SK-N-SH (cell line): ENCODE measurements at regions not wholly inside any gene's neighbourhood (a gene's known extent, or its start where the extent isn't known, plus 50 kb on each side); places are given as distances from the start of the nearest gene placed in this dataset.

ENCODE experiments used
- CTCF ChIA-PET: fragments of 300-600, 350-600 bp; formaldehyde crosslinking; extraction: SDS; loops from one replicate; lab custom pipeline; 2021; lab: Yijun Ruan, JAX
- POLR2A ChIA-PET: fragments of 350-600 bp; sonication (Branson Sonifier 250); formaldehyde crosslinking; extraction: SDS; loops from one replicate; lab custom pipeline; 2020; ENCODE audit warnings: antibody characterized with exemption, inconsistent platforms; lab: Yijun Ruan, JAX
- DNase-seq: peaks from one replicate; pipeline ENCODE4 v3.0.0; 2012
- H2AFZ ChIP-seq: fragments of 200-600 bp; sonication (generic); 2 replicates; pipeline ENCODE4 v1.8.1; 2016; ENCODE audit warnings: antibody characterized with exemption, mild to moderate bottlenecking, low read depth
- H3F3A ChIP-seq: fragments of 200-600 bp; sonication (generic); replicated peaks from 2 replicates; pipeline ENCODE3; 2016; ENCODE audit warnings: antibody characterized with exemption, mild to moderate bottlenecking; ENCODE audit not compliant: insufficient read depth
- H3K27ac ChIP-seq, 2 experiments: fragments of 200-500 bp in 1 of 2; fragments of 200-600 bp in 1 of 2; sonication (Bioruptor generic) in 1 of 2; sonication (generic), shearing (Covaris generic) in 1 of 2; 2 replicates each; pipeline versions ENCODE4 v1.5.1 to v1.6.1; 2014 to 2016; ENCODE audit warnings: low read depth in 2 of 2, inconsistent platforms in 1 of 2, low read length in 1 of 2, mild to moderate bottlenecking in 1 of 2, mixed read lengths in 1 of 2
- H3K27me3 ChIP-seq: fragments of 200-600 bp; sonication (generic), shearing (Covaris generic); 2 replicates; pipeline ENCODE4 v1.6.1; 2016; ENCODE audit warnings: mixed run types; ENCODE audit not compliant: insufficient read depth
- H3K36me3 ChIP-seq, 2 experiments: fragments of 200-500 bp in 1 of 2; fragments of 200-600 bp in 1 of 2; sonication (Bioruptor generic) in 1 of 2; sonication (generic) in 1 of 2; replicated peaks in 1 of 2; 2 replicates each; pipeline versions ENCODE3 to v1.5.1; 2014 to 2016; ENCODE audit warnings: low read length in 1 of 2, mild to moderate bottlenecking in 1 of 2; ENCODE audit not compliant: insufficient read depth in 2 of 2, control insufficient read depth in 1 of 2
- H3K4me1 ChIP-seq, 2 experiments: fragments of 200-500 bp in 1 of 2; fragments of 200-600 bp in 1 of 2; sonication (Bioruptor generic) in 1 of 2; sonication (generic), shearing (Covaris generic) in 1 of 2; 2 replicates each; pipeline versions ENCODE4 v1.5.1 to v1.6.1; 2014 to 2016; ENCODE audit warnings: low read depth in 1 of 2, low read length in 1 of 2, mixed run types in 1 of 2; ENCODE audit not compliant: insufficient read depth in 2 of 2, control insufficient read depth in 1 of 2
- H3K4me2 ChIP-seq: fragments of 200-600 bp; sonication (generic), shearing (Covaris generic); 2 replicates; pipeline ENCODE4 v1.6.1; 2017; ENCODE audit warnings: mixed run types
- H3K4me3 ChIP-seq, 2 experiments: fragments of 200-500 bp in 1 of 2; fragments of 200-600 bp in 1 of 2; sonication (Bioruptor generic) in 1 of 2; sonication (generic), shearing (Covaris generic) in 1 of 2; 2 replicates each; pipeline versions ENCODE4 v1.5.1 to v1.8.1; 2014 to 2016; ENCODE audit warnings: low read depth in 2 of 2, inconsistent platforms in 1 of 2, low read length in 1 of 2, mild to moderate bottlenecking in 1 of 2, mixed read lengths in 1 of 2, moderate library complexity in 1 of 2
- H3K79me2 ChIP-seq: fragments of 200-600 bp; sonication (generic); 2 replicates; pipeline ENCODE4 v1.8.1; 2017; ENCODE audit warnings: mild to moderate bottlenecking; ENCODE audit not compliant: insufficient read depth
- H3K9ac ChIP-seq: fragments of 200-600 bp; sonication (generic); 2 replicates; pipeline ENCODE4 v1.6.1; 2017; ENCODE audit warnings: mixed run types
- H3K9me2 ChIP-seq: fragments of 200-600 bp; sonication (generic); 2 replicates; pipeline ENCODE4 v1.6.1; 2017; ENCODE audit warnings: mixed run types
- H3K9me3 ChIP-seq: fragments of 200-600 bp; sonication (generic); 2 replicates; pipeline ENCODE4 v1.6.1; 2017; ENCODE audit warnings: mixed run types, mild to moderate bottlenecking, moderate library complexity
- H4K20me1 ChIP-seq: fragments of 200-600 bp; sonication (generic); 2 replicates; pipeline ENCODE4 v1.6.1; 2017; ENCODE audit warnings: mild to moderate bottlenecking, mixed run types; ENCODE audit not compliant: insufficient read depth
- CTCF ChIP-seq: fragments of 200-600 bp; sonication (generic); IDR thresholded peaks from 2 replicates; pipeline ENCODE4 v1.6.1; 2017; ENCODE audit warnings: antibody characterized with exemption, mild to moderate bottlenecking, moderate library complexity
- EP300 ChIP-seq, 2 experiments: IDR thresholded peaks; 2 replicates each; pipeline versions ENCODE4 v1.4.0 to v1.6.1; 2012; ENCODE audit warnings: borderline replicate concordance in 1 of 2, low read depth in 1 of 2, low read length in 1 of 2
- EZH2phosphoT487 ChIP-seq: fragments of 200-600 bp; sonication (generic); IDR thresholded peaks from 2 replicates; pipeline ENCODE4 v1.6.1; 2017; ENCODE audit warnings: low read depth, mixed run types, mild to moderate bottlenecking, antibody characterized with exemption, moderate library complexity, borderline replicate concordance
- FOSL2 ChIP-seq: IDR thresholded peaks from 2 replicates; pipeline ENCODE4 v1.4.0; 2012; ENCODE audit warnings: low read depth, mild to moderate bottlenecking, moderate library complexity, borderline replicate concordance
- FOXM1 ChIP-seq: IDR thresholded peaks from 2 replicates; pipeline ENCODE4 v1.4.0; 2012; ENCODE audit warnings: low read depth, mild to moderate bottlenecking
- GATA2 ChIP-seq: sonication (generic); formaldehyde crosslinking; IDR thresholded peaks from 2 replicates; pipeline ENCODE4 v1.5.0; 2020; ENCODE audit warnings: mild to moderate bottlenecking, missing genetic modification reagents
- JUND ChIP-seq: IDR thresholded peaks from 2 replicates; pipeline ENCODE4 v1.4.0; 2012
- NRF1 ChIP-seq: IDR thresholded peaks from 2 replicates; pipeline ENCODE4 v1.6.1; 2012; ENCODE audit warnings: low read depth, mild to moderate bottlenecking, low read length
- PBX3 ChIP-seq: IDR thresholded peaks from 2 replicates; pipeline ENCODE4; 2012
- RAD21 ChIP-seq: IDR thresholded peaks from 2 replicates; pipeline ENCODE4 v1.6.1; 2012; ENCODE audit warnings: mild to moderate bottlenecking, low read length
- RCOR1 ChIP-seq: fragments of 150-350 bp; IDR thresholded peaks from 2 replicates; pipeline ENCODE4 v1.6.1; 2017; ENCODE audit warnings: antibody characterized with exemption, low read length
- RFX5 ChIP-seq: IDR thresholded peaks from 2 replicates; pipeline ENCODE4 v1.6.1; 2012; ENCODE audit warnings: mild to moderate bottlenecking, improper control_type of control experiment, low read length
- RXRA ChIP-seq: IDR thresholded peaks from 2 replicates; pipeline ENCODE4 v1.4.0; 2012; ENCODE audit warnings: low read depth, mild to moderate bottlenecking, borderline replicate concordance
- SMC3 ChIP-seq: IDR thresholded peaks from 2 replicates; pipeline ENCODE4 v1.6.1; 2012; ENCODE audit warnings: low read depth, low read length, improper control_type of control experiment
- TCF12 ChIP-seq: IDR thresholded peaks from 2 replicates; pipeline ENCODE4 v1.4.0; 2012
- TEAD4 ChIP-seq: IDR thresholded peaks from 2 replicates; pipeline ENCODE4 v1.4.0; 2012; ENCODE audit warnings: mild to moderate bottlenecking, borderline replicate concordance; ENCODE audit not compliant: insufficient read depth
- USF2 ChIP-seq: fragments of 150-350 bp; IDR thresholded peaks from 2 replicates; pipeline ENCODE4 v1.6.1; 2017; ENCODE audit warnings: antibody characterized with exemption, low read length, low read depth, borderline replicate concordance
- YY1 ChIP-seq: IDR thresholded peaks from 2 replicates; pipeline ENCODE4 v1.4.0; 2012; ENCODE audit warnings: low read depth, mild to moderate bottlenecking
- ZBTB33 ChIP-seq: IDR thresholded peaks from 2 replicates; pipeline ENCODE4 v1.4.0; 2012; ENCODE audit warnings: low read depth, borderline replicate concordance
- WGBS: methylation state at CpG from one replicate; pipeline ENCODE4 v1.1.6; 2017; ENCODE audit warnings: low lambda C conversion rate; 5-methylcytosine and 5-hydroxymethylcytosine counted together
- TF ChIP-seq, protein P1 (sequence below): IDR thresholded peaks from 2 replicates; pipeline ENCODE4 v1.4.0; 2012; ENCODE audit warnings: low read depth

GRCh38 chr5:35436400-35437057 is 181.1 kb upstream of the SPEF2 start:
- no peaks in the 10 kb centered on the region for H3K79me2 ChIP-seq
- H3K36me3 ChIP-seq = no peaks in the 10 kb centered on the region
- H3K4me1 ChIP-seq = no peaks in the 10 kb centered on the region
- H3K9me2 ChIP-seq = no peaks in the 10 kb centered on the region
- no peak overlapping the region for H3K9ac ChIP-seq
- no peak overlapping the region for H3K27ac ChIP-seq
- H4K20me1 ChIP-seq = no peaks in the 10 kb centered on the region
- ChIA-PET CTCF (interaction anchor here (0.6 to 2.6 kb wide), 36 partner anchors 10 to 490 kb away, joined by 3 to 23 read pairs (median 4); partner anchors contain the start of gene PRLR), POLR2A (no interaction called here)
- H3K4me2 ChIP-seq = no peak overlapping the region
- DNase-seq = peak; percentile 23
- TF ChIP-seq FOXM1 (no peak), JUND (no peak), RAD21 (peak; percentile 52), YY1 (no peak), RXRA (no peak), EP300 (IDR thresholded peaks at IDR 0.05; ENCODE audit: borderline replicate concordance in 1 of 2, low read depth in 1 of 2, low read length in 1 of 2) (no peak), CTCF (peak; percentile 65), SMC3 (peak; percentile 4; the same call in 1 of the 2 replicates), TEAD4 (no peak)
- no peak overlapping the region for H3K4me3 ChIP-seq
- no peaks in the 10 kb centered on the region for H3K9me3 ChIP-seq
- WGBS = 51% methylated on average over 6 of the region's 6 CpGs
- H2AFZ ChIP-seq = no peak overlapping the region
- H3F3A ChIP-seq = no peaks in the 10 kb centered on the region
- 0 out of 2 replicates have a peak, but pooled peaks cover 6% of the 10 kb centered on the region for H3K27me3 ChIP-seq

DNA sequence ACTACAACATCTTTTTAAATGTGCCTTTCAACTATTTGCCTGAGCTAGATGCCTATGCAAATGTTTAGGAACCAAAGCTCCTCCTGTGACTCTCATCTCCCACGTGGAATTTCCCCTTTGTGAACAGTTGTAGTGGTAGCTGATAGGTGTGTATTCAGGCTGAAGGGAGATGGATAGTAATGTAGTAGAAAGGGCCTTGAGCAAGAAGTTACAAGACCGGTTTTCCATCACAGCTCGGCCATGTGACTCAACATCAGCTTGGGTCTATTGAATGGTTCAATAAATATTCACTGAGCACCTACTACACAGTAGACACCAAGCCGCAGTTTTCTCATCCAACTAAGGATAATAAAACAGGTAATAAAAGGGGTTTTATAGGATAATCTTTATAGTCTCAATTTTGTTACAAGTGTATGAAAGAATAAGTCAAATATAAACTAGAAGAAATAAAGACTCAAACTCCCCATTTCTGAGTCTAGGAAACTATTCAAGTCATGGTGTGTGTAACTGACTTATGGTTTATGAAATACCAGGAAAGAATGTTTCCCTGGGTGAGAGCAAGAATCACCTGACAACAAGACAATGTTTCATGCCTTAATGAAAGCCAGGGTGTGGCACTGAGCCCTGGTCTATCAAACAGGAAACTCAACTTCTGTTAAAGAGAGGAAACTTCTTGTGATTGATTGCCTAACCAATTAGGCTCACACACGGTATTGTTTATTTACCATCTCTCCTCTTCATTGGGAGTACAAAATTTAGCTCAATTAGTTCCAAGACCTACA is 187.1 kb upstream of the SPEF2 start:
- ChIA-PET CTCF (no interaction called here), POLR2A (no interaction called here)
- H3F3A ChIP-seq = no peaks in the 10 kb centered on the region
- TF ChIP-seq YY1 = no peak
- no peak for TF ChIP-seq TCF12
- no peak for TF ChIP-seq GATA2 (CRISPR knock-in tag)
- TF ChIP-seq RCOR1 = no peak
- no peak for TF ChIP-seq FOSL2
- no peak for TF ChIP-seq USF2
- no peak for TF ChIP-seq EZH2phosphoT487
- TF ChIP-seq JUND = no peak
- no peak for TF ChIP-seq RAD21
- no peak for TF ChIP-seq PBX3
- no peak for TF ChIP-seq ZBTB33
- TF ChIP-seq FOXM1 = no peak
- TF ChIP-seq, protein P1, sequence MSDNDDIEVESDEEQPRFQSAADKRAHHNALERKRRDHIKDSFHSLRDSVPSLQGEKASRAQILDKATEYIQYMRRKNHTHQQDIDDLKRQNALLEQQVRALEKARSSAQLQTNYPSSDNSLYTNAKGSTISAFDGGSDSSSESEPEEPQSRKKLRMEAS = no peak
- TF ChIP-seq RFX5 = no peak
- no peak for TF ChIP-seq NRF1

More for the DNA sequence above, 187.1 kb upstream of the SPEF2 start:
- Histone ChIP-seq H3K79me2 (no peaks in the 10 kb centered on the region), H3K4me2 (no peak overlapping the region), H3K9me3 (no peaks in the 10 kb centered on the region), H3K27me3 (0 out of 2 replicates have a peak, but pooled peaks cover 6% of the 10 kb centered on the region), H4K20me1 (no peaks in the 10 kb centered on the region), H3K27ac (no peak overlapping the region), H3K36me3 (no peaks in the 10 kb centered on the region), H3K9ac (no peak overlapping the region), H3K4me1 (no peaks in the 10 kb centered on the region), H3K9me2 (no peaks in the 10 kb centered on the region), H3K4me3 (no peak overlapping the region), H2AFZ (no peak overlapping the region)
- 37% methylated on average over 5 of the region's 5 CpGs for WGBS
- DNase-seq = no peak
